ENCODE measurements at regions not wholly inside any gene's neighbourhood (a gene's known extent, or its start where the extent isn't known, plus 50 kb on each side); places are given as distances from the start of the nearest gene placed in this dataset.

DNA sequence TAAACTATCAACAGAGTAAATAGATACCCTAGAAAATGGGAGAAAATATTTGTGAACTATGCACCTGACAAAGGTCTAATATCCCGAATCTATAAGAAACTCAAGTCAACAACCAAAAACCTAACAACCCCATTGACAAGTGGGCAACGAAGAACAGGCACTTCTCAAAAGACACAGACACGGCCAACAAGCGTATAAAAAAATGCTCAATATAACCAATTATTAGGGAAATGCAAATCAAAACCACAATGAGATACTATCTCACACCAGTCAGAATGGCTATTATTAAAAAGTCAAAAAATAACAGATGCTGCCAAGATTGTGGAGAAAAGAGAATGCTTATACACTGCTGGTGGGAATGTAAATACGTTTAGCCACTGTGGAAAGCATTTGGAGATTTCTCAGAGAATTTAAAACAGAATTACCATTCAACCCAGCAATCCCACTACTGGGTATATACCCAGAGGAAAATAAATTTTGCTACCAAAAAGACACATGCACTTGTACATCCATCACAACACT is 63.2 kb upstream of the CAV2 start:
- DNase-seq (ENCODE audit: low read depth): no peak
- no peak for TF ChIP-seq CTCF (IDR thresholded peaks at IDR 0.05; ENCODE audit: control insufficient read depth, extremely low read depth, insufficient read depth)
- no peak overlapping the region for H3K4me3 ChIP-seq (ENCODE audit: low read depth, low read length)

DNA sequence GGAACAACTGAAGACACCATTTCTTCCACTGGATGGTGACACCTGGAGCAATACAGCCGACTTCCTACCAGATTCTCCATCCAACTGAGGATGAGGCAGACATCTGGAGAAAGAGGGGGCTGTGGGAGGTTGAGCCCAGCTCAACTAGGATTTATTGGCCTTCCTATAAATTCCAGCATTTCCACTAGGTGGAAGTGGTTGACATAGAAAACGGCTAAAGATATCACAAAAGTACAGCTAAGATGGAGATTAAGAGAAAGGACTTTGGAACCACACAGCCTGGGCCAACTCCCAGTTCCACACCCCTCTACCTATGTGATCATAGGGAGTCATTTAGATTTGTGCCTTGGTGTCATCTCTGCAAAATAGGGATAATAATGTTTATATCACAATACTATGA is 61.3 kb upstream of the CAV2 start:
- TF ChIP-seq CTCF (IDR thresholded peaks at IDR 0.05; ENCODE audit: control insufficient read depth, extremely low read depth, insufficient read depth): 0 out of 2 replicates have a peak, but pooled peaks have one; percentile 17
- no peak overlapping the region for H3K4me3 ChIP-seq (ENCODE audit: low read depth, low read length)
- DNase-seq (ENCODE audit: low read depth): no peak

- no peak for DNase-seq (ENCODE audit: low read depth)
- TF ChIP-seq CTCF (IDR thresholded peaks at IDR 0.05; ENCODE audit: control insufficient read depth, extremely low read depth, insufficient read depth): no peak
These were observed 60.5 kb upstream of the CAV2 start for GRCh38 chr7:116439005-116439404.

GRCh38 chr7:116439841-116440549 is 59.5 kb upstream of the CAV2 start:
- no peak for DNase-seq (ENCODE audit: low read depth)
- TF ChIP-seq CTCF (IDR thresholded peaks at IDR 0.05; ENCODE audit: control insufficient read depth, extremely low read depth, insufficient read depth): no peak

More at GRCh38 chr7:116439005-116439404, 60.5 kb upstream of the CAV2 start:
- no peak overlapping the region for H3K4me3 ChIP-seq (ENCODE audit: low read depth, low read length)

GRCh38 chr7:116441534-116441933 is 58.0 kb upstream of the CAV2 start:
- H3K4me3 ChIP-seq (ENCODE audit: low read depth, low read length): no peak overlapping the region
- TF ChIP-seq CTCF (IDR thresholded peaks at IDR 0.05; ENCODE audit: control insufficient read depth, extremely low read depth, insufficient read depth): no peak
- DNase-seq (ENCODE audit: low read depth): no peak

More at GRCh38 chr7:116439841-116440549, 59.5 kb upstream of the CAV2 start:
- H3K4me3 ChIP-seq (ENCODE audit: low read depth, low read length): no peak overlapping the region

DNA sequence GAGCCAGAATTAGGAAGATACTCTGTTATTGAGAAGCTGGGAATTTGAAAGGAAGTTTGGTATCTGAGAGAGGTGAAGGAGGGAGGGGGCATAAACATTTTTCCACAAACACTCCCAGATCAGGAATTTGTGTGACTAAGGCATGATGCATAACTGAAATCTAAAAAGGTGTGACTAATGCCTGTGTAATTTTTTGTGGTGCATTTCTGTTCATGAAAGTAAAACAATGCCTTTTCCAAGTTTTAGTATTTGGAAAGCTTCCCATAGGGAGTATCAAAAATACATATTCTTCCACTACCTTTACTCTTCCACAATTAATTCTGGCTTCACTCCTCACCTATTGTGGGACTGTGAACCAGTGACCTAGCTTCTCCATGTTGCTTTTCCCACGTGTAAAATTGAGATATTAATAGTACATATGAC is 56.4 kb upstream of the CAV2 start:
- TF ChIP-seq CTCF (IDR thresholded peaks at IDR 0.05; ENCODE audit: control insufficient read depth, extremely low read depth, insufficient read depth): no peak
- DNase-seq (ENCODE audit: low read depth): no peak

DNA sequence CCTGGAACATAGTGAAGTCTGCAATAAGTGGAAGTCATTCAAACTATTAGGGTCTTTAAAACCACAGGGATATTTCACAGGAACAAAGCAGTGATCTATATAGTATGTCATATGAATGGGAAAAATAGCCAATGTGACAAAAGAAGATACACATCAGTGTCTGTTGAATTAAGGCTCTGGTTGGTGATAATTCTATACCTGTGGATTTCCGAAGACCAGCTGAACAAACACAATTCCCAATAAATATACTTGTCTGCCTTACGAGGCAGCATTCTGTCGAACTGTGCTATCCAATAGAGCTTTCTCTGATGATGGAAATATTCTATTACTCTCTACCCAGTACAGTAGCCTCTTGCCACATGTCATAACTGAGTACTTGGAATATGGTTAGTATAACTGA is 55.9 kb upstream of the CAV2 start:
- no peak for TF ChIP-seq CTCF (IDR thresholded peaks at IDR 0.05; ENCODE audit: control insufficient read depth, extremely low read depth, insufficient read depth)
- no peak for DNase-seq (ENCODE audit: low read depth)
- no peak overlapping the region for H3K4me3 ChIP-seq (ENCODE audit: low read depth, low read length)

More for the DNA sequence above, 56.4 kb upstream of the CAV2 start:
- no peak overlapping the region for H3K4me3 ChIP-seq (ENCODE audit: low read depth, low read length)

All from LNCaP clone FGC (cell line).